ENCODE measurements at regions not wholly inside any gene's neighbourhood (a gene's known extent, or its start where the extent isn't known, plus 50 kb on each side); places are given as distances from the start of the nearest gene placed in this dataset.

GRCh38 chr3:3902161-3902560 is 102.9 kb downstream of the LRRN1 start:
- Mint-ChIP-seq H3K4me1 (ENCODE audit: unreplicated experiment) (no peaks in the 10 kb centered on the region), H3K27ac (ENCODE audit: unreplicated experiment) (no peak overlapping the region), H3K36me3 (ENCODE audit: unreplicated experiment) (no peaks in the 10 kb centered on the region), H3K4me3 (ENCODE audit: unreplicated experiment) (no peak overlapping the region), H3K9me3 (ENCODE audit: unreplicated experiment) (peaks cover 32% of the 10 kb centered on the region), H3K27me3 (ENCODE audit: unreplicated experiment) (no peaks in the 10 kb centered on the region)
- DNase-seq (ENCODE audit: extremely low spot score, unreplicated experiment) = no peak
- no peak for TF ChIP-seq CTCF (IDR thresholded peaks at IDR 0.05)

- Mint-ChIP-seq H3K36me3 (ENCODE audit: unreplicated experiment) (no peaks in the 10 kb centered on the region), H3K4me3 (ENCODE audit: unreplicated experiment) (no peak overlapping the region), H3K9me3 (ENCODE audit: unreplicated experiment) (peaks cover 33% of the 10 kb centered on the region), H3K4me1 (ENCODE audit: unreplicated experiment) (no peaks in the 10 kb centered on the region), H3K27me3 (ENCODE audit: unreplicated experiment) (no peaks in the 10 kb centered on the region), H3K27ac (ENCODE audit: unreplicated experiment) (no peak overlapping the region)
- no peak for TF ChIP-seq CTCF (IDR thresholded peaks at IDR 0.05)
- no peak for DNase-seq (ENCODE audit: extremely low spot score, unreplicated experiment)
Measured at GRCh38 chr3:3906171-3906570, 106.9 kb downstream of the LRRN1 start.

GRCh38 chr3:3907023-3907422 is 107.8 kb downstream of the LRRN1 start:
- Mint-ChIP-seq H3K27ac (ENCODE audit: unreplicated experiment) (no peak overlapping the region), H3K36me3 (ENCODE audit: unreplicated experiment) (no peaks in the 10 kb centered on the region), H3K9me3 (ENCODE audit: unreplicated experiment) (peaks cover 28% of the 10 kb centered on the region), H3K4me1 (ENCODE audit: unreplicated experiment) (no peaks in the 10 kb centered on the region), H3K4me3 (ENCODE audit: unreplicated experiment) (no peak overlapping the region), H3K27me3 (ENCODE audit: unreplicated experiment) (no peaks in the 10 kb centered on the region)
- no peak for DNase-seq (ENCODE audit: extremely low spot score, unreplicated experiment)
- no peak for TF ChIP-seq CTCF (IDR thresholded peaks at IDR 0.05)

- Mint-ChIP-seq H3K27ac (ENCODE audit: unreplicated experiment) (no peak overlapping the region), H3K4me3 (ENCODE audit: unreplicated experiment) (no peak overlapping the region), H3K36me3 (ENCODE audit: unreplicated experiment) (no peaks in the 10 kb centered on the region), H3K9me3 (ENCODE audit: unreplicated experiment) (peaks cover 45% of the 10 kb centered on the region), H3K27me3 (ENCODE audit: unreplicated experiment) (no peaks in the 10 kb centered on the region), H3K4me1 (ENCODE audit: unreplicated experiment) (no peaks in the 10 kb centered on the region)
- TF ChIP-seq CTCF (IDR thresholded peaks at IDR 0.05) = no peak
- DNase-seq (ENCODE audit: extremely low spot score, unreplicated experiment) = no peak
Measured at GRCh38 chr3:3918763-3919162, 119.5 kb downstream of the LRRN1 start.

- no peak for TF ChIP-seq CTCF (IDR thresholded peaks at IDR 0.05)
- H3K4me3 Mint-ChIP-seq (ENCODE audit: unreplicated experiment) = no peak overlapping the region
- H3K27ac Mint-ChIP-seq (ENCODE audit: unreplicated experiment) = no peak overlapping the region
- peaks cover 51% of the 10 kb centered on the region for H3K9me3 Mint-ChIP-seq (ENCODE audit: unreplicated experiment)
- no peaks in the 10 kb centered on the region for H3K4me1 Mint-ChIP-seq (ENCODE audit: unreplicated experiment)
- no peaks in the 10 kb centered on the region for H3K36me3 Mint-ChIP-seq (ENCODE audit: unreplicated experiment)
- DNase-seq (ENCODE audit: extremely low spot score, unreplicated experiment) = no peak
- no peaks in the 10 kb centered on the region for H3K27me3 Mint-ChIP-seq (ENCODE audit: unreplicated experiment)
Measured at GRCh38 chr3:3919316-3919715, 120.1 kb downstream of the LRRN1 start.
